OCI-LY1 (cell line): ENCODE measurements at regions not wholly inside any gene's neighbourhood (a gene's known extent, or its start where the extent isn't known, plus 50 kb on each side); places are given as distances from the start of the nearest gene placed in this dataset.

Source experiments
- EZH2 ChIP-seq: fragments of 200-600 bp; sonication (generic), shearing (Covaris generic); IDR thresholded peaks from 2 replicates; pipeline ENCODE4 v1.8.0; 2017; ENCODE audit warnings: borderline replicate concordance, mixed run types, mild to moderate bottlenecking, antibody characterized with exemption, low read length, moderate library complexity, mixed read lengths
- TF ChIP-seq, protein P1 (sequence below): fragments of 200-600 bp; sonication (generic), shearing (Covaris generic); IDR thresholded peaks from 2 replicates; pipeline ENCODE4 v1.5.1; 2017; ENCODE audit warnings: mild to moderate bottlenecking, antibody characterized with exemption, low read length, moderate library complexity, mixed read lengths

DNA sequence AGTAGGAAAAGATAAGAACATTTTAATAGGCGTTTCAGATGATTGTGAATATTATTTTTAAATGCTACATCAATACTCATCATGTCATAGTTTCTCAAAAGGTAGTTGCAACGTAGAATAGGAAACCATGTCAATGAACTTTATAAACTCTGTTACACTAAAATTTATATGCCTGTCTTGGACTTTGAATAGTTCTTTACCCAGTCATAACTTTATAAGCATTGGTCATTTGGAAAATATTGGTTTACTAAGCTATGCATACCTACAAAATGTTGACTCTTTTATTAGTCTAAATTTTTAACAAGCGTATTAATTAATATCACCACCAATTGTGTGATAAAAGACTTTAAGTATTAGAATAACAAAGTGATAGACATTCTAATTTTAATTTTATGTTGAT lies 293.5 kb downstream of the CGGBP1 start:
- TF ChIP-seq, protein P1, sequence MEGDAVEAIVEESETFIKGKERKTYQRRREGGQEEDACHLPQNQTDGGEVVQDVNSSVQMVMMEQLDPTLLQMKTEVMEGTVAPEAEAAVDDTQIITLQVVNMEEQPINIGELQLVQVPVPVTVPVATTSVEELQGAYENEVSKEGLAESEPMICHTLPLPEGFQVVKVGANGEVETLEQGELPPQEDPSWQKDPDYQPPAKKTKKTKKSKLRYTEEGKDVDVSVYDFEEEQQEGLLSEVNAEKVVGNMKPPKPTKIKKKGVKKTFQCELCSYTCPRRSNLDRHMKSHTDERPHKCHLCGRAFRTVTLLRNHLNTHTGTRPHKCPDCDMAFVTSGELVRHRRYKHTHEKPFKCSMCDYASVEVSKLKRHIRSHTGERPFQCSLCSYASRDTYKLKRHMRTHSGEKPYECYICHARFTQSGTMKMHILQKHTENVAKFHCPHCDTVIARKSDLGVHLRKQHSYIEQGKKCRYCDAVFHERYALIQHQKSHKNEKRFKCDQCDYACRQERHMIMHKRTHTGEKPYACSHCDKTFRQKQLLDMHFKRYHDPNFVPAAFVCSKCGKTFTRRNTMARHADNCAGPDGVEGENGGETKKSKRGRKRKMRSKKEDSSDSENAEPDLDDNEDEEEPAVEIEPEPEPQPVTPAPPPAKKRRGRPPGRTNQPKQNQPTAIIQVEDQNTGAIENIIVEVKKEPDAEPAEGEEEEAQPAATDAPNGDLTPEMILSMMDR: no peak
- TF ChIP-seq EZH2: no peak
